ENCODE measurements at regions not wholly inside any gene's neighbourhood (a gene's known extent, or its start where the extent isn't known, plus 50 kb on each side); places are given as distances from the start of the nearest gene placed in this dataset.

- TF ChIP-seq RELA (CRISPR knock-in tag; IDR thresholded peaks at IDR 0.05) (no peak), ZNF768 (CRISPR knock-in tag; IDR thresholded peaks at IDR 0.05) (no peak), ZNF24 (IDR thresholded peaks at IDR 0.05) (no peak), U2AF1 (optimal IDR thresholded peaks at IDR 0.05; ENCODE audit: low read depth, low read length) (no peak), USF2 (IDR thresholded peaks at IDR 0.05; ENCODE audit: low read depth, low read length) (no peak), USF2 (CRISPR knock-in tag; IDR thresholded peaks at IDR 0.05; ENCODE audit: borderline replicate concordance) (no peak), ZNF550 (CRISPR knock-in tag; IDR thresholded peaks at IDR 0.05; ENCODE audit: borderline replicate concordance) (no peak), NR2F1 (CRISPR knock-in tag; IDR thresholded peaks at IDR 0.05) (no peak), EP300 (IDR thresholded peaks at IDR 0.05; ENCODE audit: low read depth in 2 of 2, low read length in 2 of 2) (no peak), EP300 (CRISPR knock-in tag; IDR thresholded peaks at IDR 0.05; ENCODE audit: borderline replicate concordance) (no peak), HDAC2 (CRISPR knock-in tag; IDR thresholded peaks at IDR 0.05) (no peak), CTCF (CRISPR knock-in tag; IDR thresholded peaks at IDR 0.05) (peak; percentile 91), BHLHE40 (IDR thresholded peaks at IDR 0.05; ENCODE audit: low read length) (no peak), PAWR (CRISPR knock-in tag; IDR thresholded peaks at IDR 0.05; ENCODE audit: borderline replicate concordance) (no peak)
These were observed 531.3 kb upstream of the JAG1 start for GRCh38 chr20:11204926-11205768.
